ENCODE measurements at regions not wholly inside any gene's neighbourhood (a gene's known extent, or its start where the extent isn't known, plus 50 kb on each side); places are given as distances from the start of the nearest gene placed in this dataset.

- Histone ChIP-seq H3K4me3 (no peak overlapping the region), H3K27ac (no peak overlapping the region), H3K4me1 (replicated peaks in 1 of 2) (no peaks in the 10 kb centered on the region), H3K9me3 (replicated peaks in 1 of 3) (no peaks in the 10 kb centered on the region), H3K27me3 (no peaks in the 10 kb centered on the region), H3K36me3 (replicated peaks in 1 of 2) (no peaks in the 10 kb centered on the region)
- intact Hi-C loops (cut with DNase I), result no loop called here
- TF ChIP-seq CTCF (IDR thresholded peaks at IDR 0.05), result no peak
- no peak for TF ChIP-seq POLR2A (IDR thresholded peaks at IDR 0.05)
- no peak for DNase-seq
- WGBS, 4 donors, result 94 to 98% (median 95%) methylated on average over 3 of the region's 3 CpGs
These were observed 77.5 kb upstream of the PIAS1 start for GRCh38 chr15:67976506-67977073.

GRCh38 chr15:67977414-67978089 is 76.6 kb upstream of the PIAS1 start:
- Histone ChIP-seq H3K9me3 (replicated peaks in 1 of 3) (no peaks in the 10 kb centered on the region), H3K36me3 (replicated peaks in 1 of 2) (no peaks in the 10 kb centered on the region), H3K4me3 (no peak overlapping the region), H3K27ac (no peak overlapping the region), H3K4me1 (replicated peaks in 1 of 2) (no peaks in the 10 kb centered on the region), H3K27me3 (no peaks in the 10 kb centered on the region)
- WGBS, 4 donors, result 91 to 98% (median 94%) methylated on average over 3 of the region's 3 CpGs
- DNase-seq, result no peak
- TF ChIP-seq POLR2A (IDR thresholded peaks at IDR 0.05), result no peak
- no peak for TF ChIP-seq CTCF (IDR thresholded peaks at IDR 0.05)
- intact Hi-C loops (cut with DNase I), result no loop called here

- Histone ChIP-seq H3K4me3 (no peak overlapping the region), H3K36me3 (replicated peaks in 1 of 2) (no peaks in the 10 kb centered on the region), H3K27ac (no peak overlapping the region), H3K27me3 (no peaks in the 10 kb centered on the region), H3K4me1 (replicated peaks in 1 of 2) (no peaks in the 10 kb centered on the region), H3K9me3 (replicated peaks in 1 of 3) (no peaks in the 10 kb centered on the region)
- intact Hi-C loops (cut with DNase I), result no loop called here
- DNase-seq, result no peak
- no peak for TF ChIP-seq CTCF (IDR thresholded peaks at IDR 0.05)
- no peak for TF ChIP-seq POLR2A (IDR thresholded peaks at IDR 0.05)
These were observed 74.8 kb upstream of the PIAS1 start for GRCh38 chr15:67979281-67979680.

- no peak for DNase-seq
- H3K9me3 ChIP-seq (replicated peaks in 1 of 3), result no peaks in the 10 kb centered on the region
- TF ChIP-seq POLR2A (IDR thresholded peaks at IDR 0.05) (no peak), CTCF (IDR thresholded peaks at IDR 0.05) (no peak)
- H3K36me3 ChIP-seq (replicated peaks in 1 of 2), result no peaks in the 10 kb centered on the region
- H3K27me3 ChIP-seq, result no peaks in the 10 kb centered on the region
- no peak overlapping the region for H3K4me3 ChIP-seq
- intact Hi-C loops (cut with DNase I), result no loop called here
- 93 to 98% (median 94%) methylated on average over 2 of the region's 2 CpGs for WGBS, 4 donors
- H3K4me1 ChIP-seq (replicated peaks in 1 of 2), result no peaks in the 10 kb centered on the region
- H3K27ac ChIP-seq, result no peak overlapping the region
These were observed 73.9 kb upstream of the PIAS1 start for GRCh38 chr15:67980171-67980570.

All from adrenal gland (tissue), 9 donors.